Panc1 (cell line): ENCODE measurements at regions not wholly inside any gene's neighbourhood (a gene's known extent, or its start where the extent isn't known, plus 50 kb on each side); places are given as distances from the start of the nearest gene placed in this dataset.

Experiments used
- ATAC-seq: fragments of 200-7000 bp; cut with Tn5 transposase; 2 replicates; pipeline ENCODE4 v1.9.1; 2020; ENCODE audit warnings: mild to moderate bottlenecking, moderate library complexity
- BruUV-seq: library from RNA; stranded (reverse); fragments of 400-500 nt; replicated peaks from 2 replicates; lab custom pipeline; 2021; lab: Mats Ljungman, UMichigan
- CTCF ChIA-PET: fragments of 300-600 bp; sonication (Branson Sonifier 250); formaldehyde crosslinking; loops from one replicate; lab custom pipeline; 2022; ENCODE audit warnings: antibody characterized with exemption; lab: Charles Lee
- POLR2A ChIA-PET: fragments of 300-600 bp; sonication (Branson Sonifier 250); formaldehyde crosslinking; loops from one replicate; lab custom pipeline; 2022; ENCODE audit warnings: antibody characterized with exemption; lab: Charles Lee
- DNase-seq: peaks from one replicate; pipeline ENCODE4 v3.0.0-alpha.2; 2010; ENCODE audit warnings: low read depth, low spot score
- H3K27ac ChIP-seq: 2 replicates; pipeline ENCODE4 v1.5.1; 2011; ENCODE audit warnings: mild to moderate bottlenecking, low read length, inconsistent platforms
- H3K27me3 ChIP-seq: fragments of 200-500 bp; sonication (Bioruptor generic); 2 replicates; pipeline ENCODE4 v1.6.0; 2014; ENCODE audit warnings: low read length, inconsistent platforms; ENCODE audit not compliant: control insufficient read depth, insufficient read depth
- H3K36me3 ChIP-seq: fragments of 200-500 bp; sonication (Bioruptor generic); 2 replicates; pipeline ENCODE4 v1.5.1; 2014; ENCODE audit warnings: inconsistent platforms, mild to moderate bottlenecking, low read length, moderate library complexity; ENCODE audit not compliant: control insufficient read depth, insufficient read depth
- H3K4me1 ChIP-seq: 2 replicates; pipeline ENCODE4 v1.5.1; 2011; ENCODE audit warnings: inconsistent platforms, mild to moderate bottlenecking, low read length, moderate library complexity; ENCODE audit not compliant: control insufficient read depth, insufficient read depth
- H3K4me3 ChIP-seq, 2 experiments: 2 replicates each; pipeline ENCODE4 v1.5.1; 2011 to 2012; ENCODE audit warnings: low read depth in 2 of 2, low read length in 2 of 2, mild to moderate bottlenecking in 2 of 2, inconsistent platforms in 1 of 2, moderate library complexity in 1 of 2
- H3K9me3 ChIP-seq: fragments of 200-500 bp; sonication (Bioruptor generic); 2 replicates; pipeline ENCODE4 v1.5.1; 2014; ENCODE audit warnings: low read depth, mild to moderate bottlenecking, inconsistent platforms, low read length, moderate library complexity; ENCODE audit not compliant: control insufficient read depth, insufficient read depth
- CTCF ChIP-seq: fragments of 450-650 bp; IDR thresholded peaks from 2 replicates; pipeline ENCODE4 v1.5.1; 2017; ENCODE audit warnings: mild to moderate bottlenecking
- POLR2AphosphoS5 ChIP-seq: IDR thresholded peaks from 2 replicates; pipeline ENCODE4 v1.6.1; 2012; ENCODE audit warnings: mild to moderate bottlenecking, low read depth, low read length, moderate library complexity
- REST ChIP-seq, 2 experiments: IDR thresholded peaks; 2 replicates each; pipeline ENCODE4 v1.6.1; 2011 to 2012; ENCODE audit warnings: low read depth in 2 of 2, control low read depth in 1 of 2, low read length in 1 of 2, mild to moderate bottlenecking in 1 of 2, moderate library complexity in 1 of 2; ENCODE audit not compliant: insufficient read depth in 1 of 2
- SIN3A ChIP-seq: IDR thresholded peaks from 2 replicates; pipeline ENCODE4 v1.6.1; 2012; ENCODE audit warnings: low read depth, mild to moderate bottlenecking, low read length, moderate library complexity, borderline replicate concordance; ENCODE audit not compliant: insufficient read depth
- TCF7L2 ChIP-seq: IDR thresholded peaks from 2 replicates; pipeline ENCODE4 v1.6.1; 2011; ENCODE audit warnings: mild to moderate bottlenecking, low read depth, low read length, inconsistent platforms
- in situ Hi-C: cut with HindIII; loops from 2 replicates; pipeline ENCODE4 v1.10.0; 2016; ENCODE audit warnings: low sequenced_read_pairs, low pct_unique_long_range_greater_than_20kb
- intact Hi-C: fragments of 100-400 bp; cut with micrococcal nuclease; formaldehyde crosslinking; loops from one replicate; pipeline ENCODE4 v1.10.0; 2022; ENCODE audit not compliant: unreplicated experiment

GRCh38 chr7:25614415-25614814 lies 386.1 kb upstream of the NPVF start:
- no peaks in the 10 kb centered on the region for H3K9me3 ChIP-seq
- intact Hi-C loops: no loop called here
- TF ChIP-seq CTCF (no peak), POLR2AphosphoS5 (no peak), SIN3A (no peak), TCF7L2 (no peak), REST (IDR thresholded peaks at IDR 0.05; ENCODE audit: insufficient read depth in 1 of 2, low read depth in 2 of 2, low read length in 1 of 2) (no peak)
- no TSS peak for BruUV-seq
- no peak for DNase-seq
- H3K4me1 ChIP-seq: no peaks in the 10 kb centered on the region
- no peaks in the 10 kb centered on the region for H3K36me3 ChIP-seq
- ChIA-PET CTCF (interaction anchor here (0.7 kb wide), 1 partner anchor 21 kb away, joined by 3 read pairs; no protein-coding TSS in a partner anchor), POLR2A (no interaction called here)
- in situ Hi-C loops: no loop called here
- peaks cover 4% of the 10 kb centered on the region for H3K27me3 ChIP-seq
- no peak overlapping the region for H3K27ac ChIP-seq
- H3K4me3 ChIP-seq: no peak overlapping the region
- ATAC-seq: no peak

GRCh38 chr7:25615003-25615402 lies 386.7 kb upstream of the NPVF start:
- POLR2A ChIA-PET: no interaction called here
- CTCF ChIA-PET: interaction anchor here (0.7 kb wide), 1 partner anchor 21 kb away, joined by 3 read pairs; no protein-coding TSS in a partner anchor
- no peaks in the 10 kb centered on the region for H3K4me1 ChIP-seq
- in situ Hi-C loops (no loop called here), intact Hi-C loops (no loop called here)
- no peak for TF ChIP-seq CTCF
- TF ChIP-seq REST (IDR thresholded peaks at IDR 0.05; ENCODE audit: insufficient read depth in 1 of 2, low read depth in 2 of 2, low read length in 1 of 2): no peak
- TF ChIP-seq SIN3A: no peak
- TF ChIP-seq TCF7L2: no peak
- no peak for TF ChIP-seq POLR2AphosphoS5
- BruUV-seq: no TSS peak
- no peaks in the 10 kb centered on the region for H3K9me3 ChIP-seq
- H3K36me3 ChIP-seq: no peaks in the 10 kb centered on the region
- H3K27me3 ChIP-seq: peaks cover 4% of the 10 kb centered on the region
- no peak overlapping the region for H3K27ac ChIP-seq
- ATAC-seq (no peak), DNase-seq (no peak)
- no peak overlapping the region for H3K4me3 ChIP-seq
